Osteocyte (in vitro differentiated cells): ENCODE measurements at regions not wholly inside any gene's neighbourhood (a gene's known extent, or its start where the extent isn't known, plus 50 kb on each side); places are given as distances from the start of the nearest gene placed in this dataset.

Experiments used
- DNase-seq: peaks from one replicate; pipeline ENCODE4 v3.0.0; 2021; ENCODE audit warnings: mixed read lengths; ENCODE audit not compliant: unreplicated experiment; ENCODE audit errors: extremely low spot score
- H3K27ac Mint-ChIP-seq: one replicate; pipeline ENCODE4 v1.8.0; 2021; ENCODE audit warnings: mild to moderate bottlenecking, mixed read lengths; ENCODE audit not compliant: unreplicated experiment
- H3K27me3 Mint-ChIP-seq: one replicate; pipeline ENCODE4 v1.8.0; 2021; ENCODE audit warnings: mixed read lengths; ENCODE audit not compliant: unreplicated experiment
- H3K36me3 Mint-ChIP-seq: one replicate; pipeline ENCODE4 v1.8.0; 2021; ENCODE audit warnings: mixed read lengths; ENCODE audit not compliant: unreplicated experiment
- H3K4me1 Mint-ChIP-seq: one replicate; pipeline ENCODE4 v1.8.0; 2021; ENCODE audit warnings: mixed read lengths; ENCODE audit not compliant: unreplicated experiment
- H3K4me3 Mint-ChIP-seq: one replicate; pipeline ENCODE4 v1.8.0; 2021; ENCODE audit warnings: mild to moderate bottlenecking, moderate library complexity, mixed read lengths; ENCODE audit not compliant: unreplicated experiment
- H3K9me3 Mint-ChIP-seq: one replicate; pipeline ENCODE4 v1.8.0; 2021; ENCODE audit warnings: mixed read lengths; ENCODE audit not compliant: unreplicated experiment
- TF ChIP-seq, protein P1 (sequence below): fragments of 200-600 bp; sonication (generic); IDR thresholded peaks from 2 replicates; pipeline ENCODE4 v1.5.0; 2021; ENCODE audit warnings: antibody characterized with exemption, mild to moderate bottlenecking, moderate library complexity

DNA sequence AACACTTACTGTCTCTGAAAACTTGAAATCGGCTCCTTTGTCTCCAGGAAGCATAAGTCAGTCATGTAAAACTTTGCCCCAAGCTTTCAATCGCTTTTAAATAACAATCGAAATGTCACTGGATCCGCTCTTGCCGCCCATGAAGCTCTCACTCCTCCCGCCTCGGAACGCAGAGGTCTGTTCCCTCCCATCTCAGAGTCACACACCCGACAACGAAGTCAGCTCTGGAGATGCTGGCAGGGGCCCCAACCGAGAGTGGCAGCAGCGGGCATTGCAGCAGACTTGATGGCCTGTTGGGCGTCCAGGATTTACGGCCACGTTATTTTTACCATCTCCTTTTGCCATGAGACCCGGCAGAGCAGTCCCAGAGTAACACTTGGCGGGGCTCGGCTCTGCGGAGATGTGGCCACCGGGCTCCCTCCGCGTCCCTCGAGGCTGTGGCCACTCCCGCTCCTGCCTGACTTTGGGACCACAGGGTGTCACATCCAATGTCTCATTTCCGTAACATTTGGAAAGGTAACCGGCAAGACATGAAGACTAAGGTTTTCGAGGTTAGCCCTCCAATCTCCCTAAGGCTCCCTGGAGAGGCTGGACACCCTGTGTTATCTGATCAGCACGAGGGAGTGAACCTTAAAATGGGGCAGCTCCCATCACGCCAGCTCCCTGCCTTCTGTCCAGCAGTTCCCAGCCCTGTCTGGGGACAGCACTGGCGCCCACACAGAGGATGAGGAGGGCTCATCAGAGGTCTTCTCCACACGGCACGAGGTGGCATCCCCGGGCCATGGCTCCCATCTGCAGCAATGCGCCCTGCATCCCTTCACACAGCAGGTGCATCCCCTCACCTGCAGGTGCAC lies 62.8 kb upstream of the ADGRA1 start:
- no peak overlapping the region for H3K27ac Mint-ChIP-seq
- H3K27me3 Mint-ChIP-seq = no peaks in the 10 kb centered on the region
- H3K36me3 Mint-ChIP-seq = no peaks in the 10 kb centered on the region
- H3K4me3 Mint-ChIP-seq = no peak overlapping the region
- H3K9me3 Mint-ChIP-seq = no peaks in the 10 kb centered on the region
- no peaks in the 10 kb centered on the region for H3K4me1 Mint-ChIP-seq
- no peak for DNase-seq
- TF ChIP-seq, protein P1, sequence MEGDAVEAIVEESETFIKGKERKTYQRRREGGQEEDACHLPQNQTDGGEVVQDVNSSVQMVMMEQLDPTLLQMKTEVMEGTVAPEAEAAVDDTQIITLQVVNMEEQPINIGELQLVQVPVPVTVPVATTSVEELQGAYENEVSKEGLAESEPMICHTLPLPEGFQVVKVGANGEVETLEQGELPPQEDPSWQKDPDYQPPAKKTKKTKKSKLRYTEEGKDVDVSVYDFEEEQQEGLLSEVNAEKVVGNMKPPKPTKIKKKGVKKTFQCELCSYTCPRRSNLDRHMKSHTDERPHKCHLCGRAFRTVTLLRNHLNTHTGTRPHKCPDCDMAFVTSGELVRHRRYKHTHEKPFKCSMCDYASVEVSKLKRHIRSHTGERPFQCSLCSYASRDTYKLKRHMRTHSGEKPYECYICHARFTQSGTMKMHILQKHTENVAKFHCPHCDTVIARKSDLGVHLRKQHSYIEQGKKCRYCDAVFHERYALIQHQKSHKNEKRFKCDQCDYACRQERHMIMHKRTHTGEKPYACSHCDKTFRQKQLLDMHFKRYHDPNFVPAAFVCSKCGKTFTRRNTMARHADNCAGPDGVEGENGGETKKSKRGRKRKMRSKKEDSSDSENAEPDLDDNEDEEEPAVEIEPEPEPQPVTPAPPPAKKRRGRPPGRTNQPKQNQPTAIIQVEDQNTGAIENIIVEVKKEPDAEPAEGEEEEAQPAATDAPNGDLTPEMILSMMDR = no peak

DNA sequence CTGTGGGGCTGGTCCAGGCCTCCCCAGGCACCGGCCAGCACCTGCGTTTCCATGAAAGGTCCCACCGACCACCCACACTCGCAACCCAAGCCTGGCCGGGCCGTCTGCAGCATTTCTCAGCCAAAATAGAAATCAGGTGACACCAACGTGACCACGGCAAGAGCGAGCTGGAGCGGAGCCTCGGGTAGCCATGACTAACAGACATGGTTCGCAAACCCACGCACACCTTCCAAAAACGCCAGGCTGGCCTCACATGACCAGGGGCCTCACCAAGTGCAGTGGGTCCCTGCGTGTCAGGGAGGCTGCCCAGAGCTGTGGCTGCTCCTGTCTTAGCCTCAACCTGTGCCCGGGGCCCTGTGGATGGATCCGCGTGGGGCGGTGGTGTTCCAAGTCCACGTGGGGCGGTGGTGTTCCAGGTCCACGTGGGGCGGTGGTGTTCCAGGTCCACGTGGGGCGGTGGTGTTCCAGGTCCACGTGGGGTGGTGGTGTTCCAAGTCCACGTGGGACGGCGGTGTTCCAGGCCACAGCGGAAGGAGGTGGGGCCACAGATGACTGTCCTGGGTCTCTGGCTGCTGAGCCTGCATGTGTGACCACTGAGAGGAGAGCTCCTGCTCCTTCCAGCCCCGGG lies 64.4 kb upstream of the ADGRA1 start:
- H3K27me3 Mint-ChIP-seq = no peaks in the 10 kb centered on the region
- H3K4me3 Mint-ChIP-seq = no peak overlapping the region
- no peaks in the 10 kb centered on the region for H3K36me3 Mint-ChIP-seq
- DNase-seq = no peak
- H3K4me1 Mint-ChIP-seq = no peaks in the 10 kb centered on the region
- no peak overlapping the region for H3K27ac Mint-ChIP-seq
- no peaks in the 10 kb centered on the region for H3K9me3 Mint-ChIP-seq
- TF ChIP-seq, protein P1 = no peak

DNA sequence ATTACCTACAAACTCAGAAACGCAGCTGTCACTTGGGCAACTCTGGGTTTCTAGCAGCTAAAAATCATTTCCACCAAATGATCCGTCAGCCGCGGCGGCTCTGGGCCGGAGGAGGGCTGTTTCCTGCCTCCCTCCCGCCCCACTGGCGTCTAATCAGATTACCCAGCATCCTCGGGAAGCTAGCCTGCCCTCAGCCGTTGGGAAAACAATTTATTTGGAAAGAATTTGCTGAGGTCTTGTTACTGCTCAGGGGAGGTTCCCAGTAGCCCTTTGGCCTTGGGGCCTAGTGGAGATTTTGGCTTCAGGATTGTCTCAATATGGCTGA lies 65.0 kb upstream of the ADGRA1 start:
- Mint-ChIP-seq H3K4me3 (no peak overlapping the region), H3K36me3 (no peaks in the 10 kb centered on the region), H3K9me3 (no peaks in the 10 kb centered on the region), H3K27ac (no peak overlapping the region), H3K27me3 (no peaks in the 10 kb centered on the region), H3K4me1 (no peaks in the 10 kb centered on the region)
- DNase-seq = no peak
- TF ChIP-seq, protein P1 = no peak

DNA sequence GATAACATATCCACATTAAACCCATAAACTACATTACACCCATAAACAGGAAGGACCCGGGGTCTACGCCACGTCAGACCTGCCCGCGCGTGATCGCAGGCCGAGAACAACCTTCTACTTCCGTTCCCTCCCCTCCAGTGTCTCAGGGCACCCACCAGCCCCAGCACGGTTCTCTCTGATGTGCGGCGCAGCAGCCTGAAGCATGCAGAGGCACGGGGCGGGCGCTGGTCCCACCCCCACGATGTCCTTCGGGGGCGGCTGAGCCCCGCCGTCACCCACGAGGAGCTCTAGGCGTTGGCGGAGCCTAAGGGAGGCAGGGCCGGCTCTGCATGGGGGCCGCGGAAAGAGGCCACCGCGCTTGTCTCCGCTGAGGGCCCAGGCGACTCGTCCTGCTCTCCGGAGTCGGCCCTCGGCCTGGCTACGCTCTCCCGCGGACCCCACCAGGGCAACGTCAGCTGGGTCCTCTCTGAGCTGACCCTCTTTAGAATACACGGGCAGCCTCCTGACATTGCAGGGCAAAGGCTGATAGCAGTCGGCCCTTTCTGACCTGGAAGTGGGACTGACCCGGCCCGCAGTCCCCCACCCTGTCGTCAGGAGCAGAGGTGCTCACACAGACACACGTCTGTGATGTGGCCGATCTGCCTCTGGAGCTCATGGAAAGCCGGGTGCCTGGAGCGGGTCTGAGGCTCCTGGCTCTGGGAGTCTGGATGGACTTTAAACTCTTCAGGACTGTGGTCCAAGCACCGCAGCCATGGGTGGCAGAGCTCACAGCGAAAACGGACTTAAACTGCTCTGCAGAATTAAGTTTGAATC lies 65.6 kb upstream of the ADGRA1 start:
- Mint-ChIP-seq H3K27me3 (no peaks in the 10 kb centered on the region), H3K9me3 (no peaks in the 10 kb centered on the region), H3K4me3 (no peak overlapping the region), H3K36me3 (no peaks in the 10 kb centered on the region), H3K27ac (no peak overlapping the region), H3K4me1 (no peaks in the 10 kb centered on the region)
- TF ChIP-seq, protein P1 = no peak
- no peak for DNase-seq
